HG03135 (cell line): ENCODE measurements at regions not wholly inside any gene's neighbourhood (a gene's known extent, or its start where the extent isn't known, plus 50 kb on each side); places are given as distances from the start of the nearest gene placed in this dataset.

ENCODE experiments used
- ATAC-seq: cut with Tn5 transposase; IDR thresholded peaks from one replicate; pipeline ENCODE4 v1.9.1; 2021; ENCODE audit warnings: mild to moderate bottlenecking, moderate library complexity; ENCODE audit not compliant: unreplicated experiment

DNA sequence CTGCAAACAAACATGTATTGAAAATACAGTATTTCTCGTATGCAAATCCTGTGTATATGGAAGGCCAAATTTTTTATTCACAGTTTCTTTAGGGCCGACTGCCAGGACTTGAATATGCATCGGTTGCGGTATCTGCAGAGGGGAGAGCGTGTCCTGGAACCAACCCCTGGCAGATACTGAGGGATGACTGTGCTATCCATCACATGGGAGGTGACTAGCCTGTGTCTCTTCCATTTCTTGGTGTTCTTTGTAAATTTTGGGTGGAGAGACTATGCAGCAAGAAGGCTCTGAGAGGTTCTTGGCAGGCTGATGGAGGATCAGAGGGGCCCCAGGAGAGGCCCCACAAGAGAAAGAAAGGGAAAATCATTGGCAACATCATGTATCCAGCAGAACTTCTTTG lies 384.3 kb downstream of the YTHDC2 start:
- no peak for ATAC-seq

DNA sequence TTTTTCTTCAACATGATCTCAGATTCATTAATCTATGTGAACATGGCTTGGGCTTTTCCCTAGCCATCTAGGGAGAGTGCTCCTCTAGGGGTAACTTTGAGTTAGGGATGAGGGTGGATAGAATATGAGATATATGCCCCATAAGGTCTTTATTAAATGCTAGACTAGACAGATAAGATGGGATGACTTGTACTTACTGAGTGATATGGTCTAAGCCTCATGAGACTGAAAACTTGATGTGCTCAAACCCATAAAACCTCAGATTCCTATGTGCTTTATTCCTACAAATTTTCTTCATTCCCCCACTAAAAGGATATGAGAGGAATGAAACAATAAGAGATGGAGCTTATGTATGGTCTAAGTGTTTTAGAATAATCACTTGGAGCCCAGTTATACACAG lies 386.6 kb downstream of the YTHDC2 start:
- ATAC-seq, result no peak

DNA sequence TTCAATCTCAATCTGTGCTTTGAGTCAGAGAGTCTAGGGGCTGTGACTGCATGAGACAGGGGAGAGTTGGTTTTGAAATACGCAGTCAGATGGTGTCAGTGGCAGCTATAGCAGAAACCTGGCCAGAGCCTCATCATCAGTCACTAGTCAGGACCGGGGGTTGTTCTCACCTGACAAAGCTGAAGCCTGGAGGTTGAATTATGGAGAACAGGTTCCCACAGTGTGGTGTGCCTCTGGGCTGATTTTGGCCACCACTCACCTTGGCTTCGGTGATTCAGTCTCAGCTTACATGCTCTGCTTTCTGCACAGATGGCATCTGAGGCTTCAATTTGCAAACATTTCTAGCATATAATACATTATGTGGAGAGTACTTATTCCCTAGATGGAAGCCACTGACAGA lies 387.3 kb downstream of the YTHDC2 start:
- ATAC-seq, result no peak

DNA sequence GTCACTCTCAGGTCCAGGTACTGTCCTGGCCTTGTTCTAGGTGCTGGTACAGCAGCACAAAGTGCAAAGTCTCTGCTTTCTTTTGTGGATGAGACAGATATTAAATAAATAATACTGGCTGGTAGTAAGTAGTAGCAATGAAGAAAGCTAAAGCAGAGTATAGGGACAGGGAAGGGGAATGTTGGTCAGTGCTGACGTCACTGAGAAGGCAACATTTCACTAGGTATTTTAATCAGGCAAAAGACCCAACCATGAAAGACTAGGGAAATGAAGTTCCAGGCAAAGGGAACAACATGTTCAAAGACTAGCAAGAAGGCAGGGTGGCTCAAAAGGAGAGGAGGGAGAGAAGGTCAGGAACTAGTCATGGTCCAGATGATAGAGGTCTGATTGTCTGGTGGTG lies 388.2 kb downstream of the YTHDC2 start:
- no peak for ATAC-seq

DNA sequence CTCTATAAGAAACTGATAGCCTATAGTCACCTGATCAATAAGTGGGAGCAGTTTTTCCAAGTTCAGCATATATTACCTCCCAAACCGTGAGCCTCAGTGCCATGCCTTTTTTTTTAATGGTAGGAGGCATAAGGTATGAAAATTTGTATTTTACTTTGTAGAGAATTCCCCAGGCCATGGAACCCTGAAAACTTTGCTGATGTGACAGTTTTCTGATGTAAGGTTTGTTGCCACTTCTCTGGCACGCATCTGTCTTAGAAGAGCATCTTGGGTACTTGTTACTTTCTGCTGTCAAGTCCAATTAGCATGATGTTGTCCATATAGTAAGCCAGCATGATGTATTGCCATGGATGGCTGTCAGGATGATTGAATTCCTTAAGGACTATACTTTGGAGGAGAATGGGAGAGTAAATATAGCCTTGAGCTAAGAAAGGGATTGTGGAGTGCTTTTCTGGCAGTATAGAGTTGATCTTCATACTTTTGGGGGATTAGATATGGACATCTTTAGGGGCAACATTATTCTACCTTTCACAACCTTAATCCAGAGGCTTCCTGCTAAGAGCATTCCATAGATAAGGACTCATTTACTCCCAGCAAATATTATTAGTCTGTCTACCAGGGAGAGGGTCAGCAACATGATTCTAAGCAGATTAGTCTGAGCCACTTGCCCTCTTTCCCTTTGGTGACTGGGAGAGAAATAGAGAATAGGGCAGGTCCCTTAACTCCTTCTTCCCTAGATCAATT lies 389.6 kb downstream of the YTHDC2 start:
- ATAC-seq, result no peak

DNA sequence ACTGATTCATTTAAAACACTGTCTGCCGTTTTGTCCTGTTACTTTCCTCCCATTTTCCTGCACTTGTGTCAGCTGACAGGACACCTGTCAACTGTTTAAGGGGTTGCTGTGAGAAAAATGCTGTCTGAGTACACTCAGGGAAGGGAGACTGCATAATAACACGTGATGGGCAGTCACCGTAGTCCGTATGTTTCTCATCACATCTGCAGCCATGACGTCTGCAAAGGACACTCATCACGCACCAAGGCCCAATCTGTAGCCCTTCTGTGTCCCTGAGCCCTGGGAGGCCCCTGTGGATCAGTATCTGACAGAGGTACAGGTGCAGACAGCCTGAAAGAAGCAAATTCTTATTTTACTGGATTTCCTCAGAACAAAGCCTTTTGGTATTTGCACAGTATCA lies 396.3 kb downstream of the YTHDC2 start:
- ATAC-seq, result no peak

DNA sequence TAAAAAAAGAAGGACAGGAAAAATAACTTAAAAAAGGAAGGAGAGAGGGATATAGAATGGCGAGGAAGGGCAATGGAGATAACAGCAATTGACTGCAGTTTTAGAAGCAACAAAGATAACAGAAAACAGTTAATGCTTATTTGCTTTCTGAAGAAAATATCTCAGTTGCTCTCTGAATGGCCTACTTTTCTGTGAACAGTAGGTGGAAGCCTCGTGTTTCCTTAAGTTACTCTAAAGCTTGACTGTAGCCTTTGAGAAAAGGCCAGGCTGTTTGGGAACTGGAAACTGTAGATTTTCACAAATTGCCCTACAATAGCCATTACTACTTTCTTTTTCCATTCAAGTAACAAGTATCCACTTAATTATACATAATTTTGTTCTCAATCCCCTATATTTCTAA lies 404.5 kb downstream of the YTHDC2 start:
- no peak for ATAC-seq

DNA sequence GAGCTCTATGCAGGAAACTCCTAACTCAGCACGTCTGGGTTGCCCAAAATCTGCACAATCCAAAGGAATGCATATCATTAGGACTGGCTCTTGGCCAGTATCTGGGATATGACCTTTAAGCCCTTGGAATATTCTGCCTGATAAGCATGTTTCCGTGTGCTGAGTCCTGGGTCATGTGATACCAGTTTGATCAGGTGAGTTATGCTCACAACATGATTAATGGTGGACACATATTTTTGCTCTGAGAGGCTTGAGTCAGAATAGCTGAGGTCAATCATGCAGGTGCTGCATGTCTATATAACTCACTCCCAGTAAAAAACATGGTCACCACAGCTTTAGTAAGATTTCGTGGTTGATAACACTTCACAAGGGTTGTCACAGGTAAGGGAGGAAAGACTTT lies 408.8 kb downstream of the YTHDC2 start:
- no peak for ATAC-seq

DNA sequence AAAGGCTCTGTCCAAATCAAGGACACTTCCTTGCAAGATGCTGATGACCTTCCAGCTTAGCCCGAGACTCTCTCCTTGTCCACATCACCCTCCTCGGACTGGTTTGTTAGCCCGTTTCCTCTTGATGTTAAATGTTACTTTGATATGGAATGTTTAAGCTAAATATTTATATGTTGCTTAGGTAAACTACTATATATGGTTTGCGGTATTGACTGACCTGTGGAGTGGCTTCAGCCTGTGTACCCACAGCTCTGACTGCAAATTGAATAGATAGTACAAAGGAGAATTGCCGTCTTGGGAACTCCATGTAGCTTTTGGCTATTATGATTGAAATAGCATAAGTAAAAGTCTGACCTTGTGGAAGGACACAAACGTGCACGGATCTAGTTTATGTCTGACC lies 422.0 kb downstream of the YTHDC2 start:
- ATAC-seq, result no peak

DNA sequence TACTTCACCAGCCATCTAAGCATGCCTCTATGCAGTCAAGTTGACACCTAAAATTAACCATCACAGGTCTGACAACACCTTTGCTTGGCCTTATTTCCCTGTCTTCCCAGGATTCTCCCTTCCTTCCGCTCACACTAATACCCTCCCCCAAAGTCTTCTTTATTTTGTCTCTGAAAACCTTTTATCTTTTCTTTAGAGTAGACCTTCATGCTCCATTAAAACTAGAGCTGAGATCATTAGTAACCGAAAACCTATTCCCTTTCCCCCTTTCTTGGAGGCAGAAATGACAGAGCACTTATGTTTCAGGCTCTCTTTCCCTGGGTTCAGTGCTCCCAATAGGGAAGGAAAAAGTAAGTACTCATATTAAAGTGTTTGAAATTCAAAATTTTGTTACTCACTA lies 423.8 kb downstream of the YTHDC2 start:
- no peak for ATAC-seq

DNA sequence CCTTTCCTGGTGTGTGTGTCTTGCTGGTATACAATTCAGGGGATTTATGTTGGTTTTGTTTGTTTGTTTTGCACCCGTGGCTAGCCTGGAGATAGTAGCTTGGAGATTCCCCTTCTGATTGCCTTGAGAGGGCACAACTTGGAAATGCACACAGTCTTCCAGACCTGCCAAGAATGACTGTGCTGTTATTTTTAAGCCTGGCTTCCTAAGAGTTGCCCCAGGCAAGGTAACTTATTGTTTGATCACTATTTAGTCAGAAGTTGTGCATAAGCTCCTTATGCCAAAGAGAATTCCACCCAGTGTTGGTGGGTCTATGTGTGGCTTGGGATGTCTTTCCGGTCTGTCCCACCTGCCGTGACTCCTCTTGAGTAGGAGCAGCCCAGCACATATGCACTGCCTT lies 421.9 kb upstream of the KCNN2 start:
- ATAC-seq, result no peak

DNA sequence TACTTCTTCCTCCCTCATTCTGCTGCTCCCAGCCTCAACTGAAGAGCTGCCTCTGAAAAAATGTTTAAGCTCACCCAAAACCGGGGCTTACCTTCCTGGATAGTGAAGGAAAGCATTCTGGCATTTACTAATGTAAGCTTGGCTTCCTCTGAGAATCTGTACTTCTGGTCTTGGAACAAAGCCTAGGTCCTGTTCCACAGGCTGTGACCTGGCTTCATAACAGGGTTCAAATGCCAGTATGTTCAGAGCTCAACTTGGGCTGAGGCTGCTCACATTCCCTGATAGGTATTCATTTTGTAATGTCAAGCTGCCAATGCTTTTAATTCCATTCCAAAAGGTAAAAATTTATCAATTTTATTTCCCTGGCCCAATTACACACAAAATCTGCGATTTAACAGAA lies 411.7 kb upstream of the KCNN2 start:
- no peak for ATAC-seq

DNA sequence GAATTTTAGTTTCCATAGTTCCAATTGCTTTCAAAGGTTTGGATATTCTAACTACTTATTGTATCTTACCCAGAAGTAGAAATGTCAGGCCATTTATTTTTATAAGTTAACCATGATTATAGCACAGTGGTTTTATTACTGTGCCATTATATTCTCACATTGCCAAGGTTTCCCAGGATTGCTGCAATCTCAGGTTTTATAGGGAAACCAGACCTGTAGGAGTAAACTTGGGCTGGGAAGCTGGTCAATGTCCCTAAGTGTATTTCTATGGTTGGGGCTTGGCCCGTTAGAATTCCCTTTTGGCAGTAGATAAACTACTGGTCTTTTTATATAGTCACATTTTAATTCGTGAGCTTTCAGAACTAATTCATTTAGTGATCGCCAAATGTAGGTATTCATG lies 396.6 kb upstream of the KCNN2 start:
- ATAC-seq, result no peak

DNA sequence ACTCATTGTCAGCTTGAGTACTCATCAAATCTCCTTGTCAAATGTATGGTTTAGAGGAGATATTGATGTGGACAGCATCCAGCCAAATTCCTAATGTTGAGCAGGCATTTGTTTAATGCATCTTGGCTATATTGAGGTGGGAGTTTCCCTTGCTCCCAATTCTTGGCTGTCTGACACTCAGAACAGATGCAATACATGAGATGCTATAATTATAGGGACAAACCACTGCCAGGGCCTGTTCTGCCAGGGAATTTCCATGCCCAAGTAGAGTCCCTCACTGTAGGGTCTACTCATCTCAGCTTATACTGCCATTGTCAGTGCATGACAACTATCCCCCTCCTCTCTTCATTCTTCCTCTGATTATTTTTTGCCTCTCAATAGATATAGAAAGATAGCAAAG lies 392.0 kb upstream of the KCNN2 start:
- no peak for ATAC-seq

DNA sequence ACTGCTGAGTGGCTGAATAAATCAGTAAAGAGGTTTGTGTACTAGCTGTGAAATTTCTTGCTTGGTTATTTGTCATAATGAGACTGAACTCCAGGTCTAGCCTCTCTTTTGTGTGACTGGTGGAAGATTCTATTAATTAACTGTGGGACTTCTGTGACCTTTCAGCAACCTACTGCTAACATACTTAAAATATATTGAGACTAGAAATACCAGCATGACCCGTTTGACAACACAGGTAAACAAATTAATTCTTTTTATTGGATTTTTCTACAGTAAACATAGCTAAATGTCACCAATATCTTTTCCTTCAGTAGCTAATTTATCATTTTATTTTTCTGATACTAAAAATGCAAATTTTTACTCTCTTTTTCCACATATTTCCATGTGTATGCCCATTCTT lies 390.4 kb upstream of the KCNN2 start:
- no peak for ATAC-seq

DNA sequence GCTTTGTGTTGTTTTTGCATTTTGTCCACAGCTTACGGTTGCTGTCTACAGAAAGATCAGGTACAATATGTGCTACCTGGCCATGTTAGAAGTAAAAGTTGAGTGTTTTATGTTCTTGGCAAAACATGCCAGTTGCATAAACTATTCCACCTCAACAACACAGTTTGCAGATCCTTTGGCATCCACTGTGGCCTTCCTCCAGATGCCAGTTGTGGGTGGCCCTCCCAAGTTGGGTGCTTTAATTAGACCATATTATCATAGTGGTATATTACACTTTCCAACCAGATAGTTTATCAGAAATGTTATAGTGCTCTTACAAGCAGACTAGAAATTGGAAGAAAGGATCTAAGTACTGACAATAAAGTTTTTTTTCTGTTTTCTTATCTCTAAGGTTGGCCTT lies 386.9 kb upstream of the KCNN2 start:
- ATAC-seq, result no peak

DNA sequence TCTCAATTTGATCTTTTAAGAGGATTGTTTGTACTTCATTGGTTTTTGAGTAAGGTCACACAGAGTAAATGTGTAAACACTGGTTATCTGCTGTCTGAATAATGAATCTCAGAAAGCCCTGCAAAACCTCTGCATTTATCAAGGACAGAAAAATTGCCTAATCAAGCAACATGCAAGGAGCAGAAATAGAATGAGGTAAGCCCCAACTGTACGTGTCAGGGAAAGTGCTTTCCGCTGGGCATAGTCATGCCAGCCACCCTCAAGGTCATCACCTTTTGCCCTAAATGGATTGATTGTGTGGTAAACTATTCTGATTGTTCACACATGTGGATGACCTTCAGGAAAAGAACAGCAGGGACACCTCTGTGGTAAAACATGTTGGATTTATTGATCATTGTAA lies 376.9 kb upstream of the KCNN2 start:
- ATAC-seq, result no peak

DNA sequence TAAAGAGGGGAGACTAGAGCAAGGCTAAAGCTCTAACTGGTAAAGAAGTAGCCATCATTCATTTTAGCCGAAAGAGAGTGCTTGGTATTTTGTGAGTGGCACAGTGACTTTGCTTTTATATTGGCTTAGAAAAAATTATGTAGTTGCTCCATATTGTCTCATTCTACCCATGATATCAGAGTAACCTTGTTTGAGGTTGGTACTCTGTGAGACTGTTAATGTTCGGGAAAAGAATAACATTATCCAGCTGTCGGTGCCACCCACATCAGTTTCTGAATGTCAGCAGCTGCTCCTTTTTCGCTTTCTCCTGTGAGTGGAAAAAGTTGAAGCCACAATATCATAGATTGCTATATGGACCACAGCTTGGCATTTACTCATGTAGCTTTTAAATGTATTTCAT lies 376.4 kb upstream of the KCNN2 start:
- ATAC-seq, result no peak

DNA sequence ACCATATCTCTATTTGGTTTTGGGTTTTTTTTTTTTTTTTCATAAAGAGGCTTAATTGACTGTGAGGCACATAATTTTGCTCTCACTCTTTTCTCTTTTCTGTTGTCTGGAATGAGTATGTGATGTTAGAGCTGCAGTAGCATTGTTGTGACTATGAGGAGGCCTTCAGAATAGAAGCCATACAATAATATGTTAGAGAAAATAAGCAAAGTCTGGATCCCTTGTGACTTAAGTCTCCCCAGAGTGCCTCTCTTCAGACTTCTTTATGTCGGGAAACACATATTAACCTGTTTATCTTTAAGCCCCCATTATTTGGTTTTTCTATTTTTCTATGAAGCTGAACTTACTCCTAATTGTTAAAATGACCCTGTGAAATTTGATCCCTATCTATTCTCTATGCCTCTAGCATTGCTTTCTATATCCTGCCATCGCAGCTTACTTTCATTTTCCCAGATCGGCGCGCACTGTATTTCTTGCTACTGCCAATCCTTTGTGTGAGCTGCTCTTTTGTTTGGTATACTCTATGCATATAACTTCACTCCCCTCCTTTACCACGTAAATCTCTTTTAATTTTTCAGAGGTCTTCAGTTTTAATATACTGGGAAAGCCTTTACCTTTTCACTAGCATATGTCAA lies 372.5 kb upstream of the KCNN2 start:
- ATAC-seq, result no peak

DNA sequence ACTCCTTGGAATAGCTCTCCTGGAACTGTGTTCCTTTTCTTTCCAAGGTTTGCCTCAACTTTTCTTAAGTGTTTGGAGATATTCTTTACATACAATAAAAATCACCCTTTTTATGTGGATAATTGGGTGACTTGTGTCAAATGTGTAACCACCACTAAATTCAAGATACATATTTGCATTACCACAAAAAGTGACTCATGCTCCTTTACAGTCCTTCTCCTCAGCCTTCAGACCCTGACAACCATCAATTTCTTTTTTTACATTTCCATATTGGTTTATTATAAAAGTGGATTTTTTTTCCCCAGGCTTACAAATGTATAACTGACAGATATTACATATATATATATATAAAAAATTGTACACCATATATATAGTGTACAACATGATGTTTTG lies 372.0 kb upstream of the KCNN2 start:
- ATAC-seq, result no peak

DNA sequence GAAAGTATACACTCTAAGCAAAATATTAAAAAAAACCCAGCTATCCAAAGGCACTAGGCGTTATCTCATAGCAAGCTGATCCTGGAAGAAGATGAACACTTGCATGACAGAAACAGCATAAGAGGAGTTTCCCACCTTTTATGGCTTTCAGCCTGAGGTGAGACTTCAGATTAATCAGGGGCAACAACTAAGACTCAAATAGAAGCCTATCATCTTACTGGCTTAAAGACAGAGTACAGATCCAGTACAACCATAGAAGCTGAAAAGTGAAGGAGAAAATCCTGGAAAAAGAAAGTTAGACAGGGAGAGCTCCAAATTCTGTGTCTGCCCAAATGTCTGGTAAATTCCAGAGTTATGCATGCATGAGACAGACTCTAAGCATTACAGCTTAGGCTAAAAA lies 360.8 kb upstream of the KCNN2 start:
- no peak for ATAC-seq

DNA sequence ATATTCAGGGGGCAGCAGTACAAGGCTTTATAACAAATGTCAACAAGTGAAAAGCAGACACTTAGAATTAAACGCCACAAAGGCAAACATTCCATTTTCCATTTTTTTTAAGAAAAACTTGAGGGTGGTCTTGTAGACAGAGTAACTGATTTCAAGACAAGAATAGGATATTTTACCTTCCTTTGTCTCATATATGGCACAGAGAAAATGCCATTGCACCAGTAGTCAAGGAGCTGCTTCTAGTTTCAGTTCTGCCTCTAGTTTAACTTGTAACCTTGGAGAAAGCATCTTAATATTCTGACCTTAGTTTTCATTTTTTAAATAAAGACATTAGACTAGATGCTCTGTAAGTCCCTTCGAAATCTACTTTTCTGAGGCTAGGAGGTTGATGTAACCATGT lies 355.3 kb upstream of the KCNN2 start:
- ATAC-seq, result no peak

DNA sequence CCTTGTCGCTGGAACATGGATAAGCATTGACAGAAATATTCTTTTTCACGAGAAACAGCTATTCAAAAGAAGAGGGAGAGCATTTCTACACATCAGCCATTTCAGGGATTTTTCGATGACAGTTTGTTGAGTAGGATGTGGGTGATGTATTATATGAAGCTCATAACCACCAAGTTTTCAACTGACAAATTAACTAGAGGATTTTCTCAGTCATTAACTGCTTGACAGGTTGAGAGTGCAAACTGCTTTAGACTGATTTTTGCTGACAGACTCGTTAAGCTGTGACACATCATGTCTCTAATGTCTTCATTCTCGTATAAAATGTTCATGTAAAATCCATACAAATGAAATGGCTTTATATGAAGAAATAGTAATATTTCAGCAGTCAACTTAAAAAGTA lies 354.2 kb upstream of the KCNN2 start:
- no peak for ATAC-seq
